Endodermal cell (in vitro differentiated cells): ENCODE measurements at regions not wholly inside any gene's neighbourhood (a gene's known extent, or its start where the extent isn't known, plus 50 kb on each side); places are given as distances from the start of the nearest gene placed in this dataset.
"Not testable (repeated sequence)": the region's sequence is repeated elsewhere in the genome, so short reads cannot be mapped to it uniquely, and the experiment has no call there.

Experiments used
- DNase-seq: peaks from one replicate; pipeline ENCODE4 v3.0.0-alpha.2; 2017
- H3K27ac ChIP-seq: 2 replicates; pipeline ENCODE4 v1.5.1; 2013; ENCODE audit warnings: mild to moderate bottlenecking, low read depth, low read length, moderate library complexity
- H3K27me3 ChIP-seq: 2 replicates; pipeline ENCODE4 v1.6.1; 2013; ENCODE audit warnings: mild to moderate bottlenecking, low read length, moderate library complexity; ENCODE audit not compliant: insufficient read depth, control insufficient read depth, poor library complexity, severe bottlenecking
- H3K36me3 ChIP-seq: 2 replicates; pipeline ENCODE4 v1.7.0; 2013; ENCODE audit warnings: mild to moderate bottlenecking, low read length, moderate library complexity; ENCODE audit not compliant: control insufficient read depth, insufficient read depth
- H3K4me1 ChIP-seq: one replicate; pipeline ENCODE4 v1.7.0; 2013; ENCODE audit warnings: low read length; ENCODE audit not compliant: control insufficient read depth, insufficient read depth
- H3K4me3 ChIP-seq: 2 replicates; pipeline ENCODE4 v1.5.1; 2013; ENCODE audit warnings: mild to moderate bottlenecking, low read length, moderate library complexity
- H3K9ac ChIP-seq: 2 replicates; pipeline ENCODE4 v1.6.1; 2013; ENCODE audit warnings: mild to moderate bottlenecking, low read length, moderate library complexity; ENCODE audit not compliant: poor library complexity, severe bottlenecking; ENCODE audit errors: extremely low read depth
- H3K9me3 ChIP-seq: 2 replicates; pipeline ENCODE4 v1.6.1; 2013; ENCODE audit warnings: mild to moderate bottlenecking, low read length, moderate library complexity; ENCODE audit not compliant: control insufficient read depth
- H3K27ac Mint-ChIP-seq: 2 replicates; pipeline ENCODE4 v1.8.0; 2020; ENCODE audit warnings: mixed read lengths
- H3K27me3 Mint-ChIP-seq: 2 replicates; pipeline ENCODE4 v1.8.0; 2021; ENCODE audit warnings: mild to moderate bottlenecking, mixed read lengths; ENCODE audit not compliant: insufficient read depth
- H3K36me3 Mint-ChIP-seq: 2 replicates; pipeline ENCODE4 v1.8.0; 2020; ENCODE audit warnings: low read depth, mixed read lengths
- H3K4me1 Mint-ChIP-seq: 2 replicates; pipeline ENCODE4 v1.8.0; 2020; ENCODE audit warnings: mixed read lengths
- H3K4me3 Mint-ChIP-seq: 2 replicates; pipeline ENCODE4 v1.8.0; 2020; ENCODE audit warnings: mild to moderate bottlenecking, moderate library complexity, mixed read lengths
- H3K9me3 Mint-ChIP-seq: 2 replicates; pipeline ENCODE4 v1.8.0; 2020; ENCODE audit warnings: mild to moderate bottlenecking, mixed read lengths
- WGBS, 2 experiments: methylation state at CpG; one replicate each; pipeline versions ENCODE4 v1.1.5 to v1.1.7; 2013; ENCODE audit warnings: missing lambda C conversion rate in 2 of 2, mixed read lengths in 1 of 2; ENCODE audit not compliant: insufficient coverage in 1 of 2, insufficient read length in 1 of 2; 5-methylcytosine and 5-hydroxymethylcytosine counted together

- not testable (repeated sequence) for DNase-seq, H3K27me3 Mint-ChIP-seq, H3K27ac Mint-ChIP-seq, H3K36me3 Mint-ChIP-seq, H3K4me3 Mint-ChIP-seq, H3K36me3 ChIP-seq, H3K4me1 Mint-ChIP-seq, H3K9ac ChIP-seq, H3K27ac ChIP-seq, H3K27me3 ChIP-seq, H3K9me3 Mint-ChIP-seq, H3K4me3 ChIP-seq, H3K9me3 ChIP-seq, H3K4me1 ChIP-seq
- no CpG with 5 or more reads among the region's 2 CpGs for WGBS, 2 experiments
Measured at GRCh38 chr9:42350412-42350811, 167.0 kb downstream of the SPATA31A6 start.

DNA sequence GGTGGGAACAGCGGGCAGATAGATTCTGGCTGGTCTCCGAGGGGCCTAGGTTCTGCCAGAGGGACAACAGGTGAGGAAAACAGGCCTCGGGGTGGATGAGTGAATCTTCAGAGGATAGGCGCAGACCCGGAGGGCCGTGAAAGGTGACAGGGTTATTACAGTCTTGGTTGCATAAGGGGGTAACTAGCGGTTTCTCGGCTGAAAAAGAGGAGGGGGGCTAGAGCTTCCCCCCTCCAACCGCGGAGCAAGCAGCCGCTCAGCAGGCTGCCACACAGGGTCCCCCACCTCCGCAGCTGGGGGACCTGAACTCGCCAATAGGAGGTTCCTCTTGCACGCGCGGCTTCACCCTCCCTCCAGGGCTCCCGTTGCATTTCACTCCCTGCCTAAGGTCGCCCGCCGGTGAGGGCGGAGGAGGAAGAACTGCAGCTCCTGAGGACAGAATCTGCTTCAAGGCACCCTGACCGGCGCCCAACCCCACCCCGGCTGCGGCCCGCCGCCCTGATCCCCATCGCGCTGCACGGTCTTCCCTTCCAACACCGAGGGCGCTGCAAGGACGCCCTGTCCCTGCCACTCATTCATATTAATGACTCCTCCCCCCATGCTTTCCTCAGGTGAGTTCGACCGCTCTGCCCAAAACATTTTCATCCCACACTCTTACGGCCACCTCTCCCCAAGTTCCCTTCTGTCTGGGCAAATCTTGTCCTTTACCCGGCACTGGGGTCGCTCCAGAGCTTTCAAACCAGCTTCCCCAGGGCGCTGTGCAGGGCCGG, 174.3 kb downstream of the SPATA31A6 start:
- H3K27me3 ChIP-seq, H3K9ac ChIP-seq, H3K9me3 Mint-ChIP-seq, H3K4me1 ChIP-seq, H3K36me3 Mint-ChIP-seq, H3K9me3 ChIP-seq, H3K4me3 ChIP-seq, H3K27me3 Mint-ChIP-seq, H3K27ac ChIP-seq, H3K36me3 ChIP-seq: not testable (repeated sequence)
- peaks cover 32% of the 10 kb centered on the region for H3K4me1 Mint-ChIP-seq
- WGBS, 2 experiments = 52 to 86% methylated on average over 10 to 26 of the region's 40 CpGs
- peak; percentile 63 for DNase-seq
- H3K4me3 Mint-ChIP-seq = peak overlapping the region; percentile 60
- peak overlapping the region; percentile 93 for H3K27ac Mint-ChIP-seq

DNA sequence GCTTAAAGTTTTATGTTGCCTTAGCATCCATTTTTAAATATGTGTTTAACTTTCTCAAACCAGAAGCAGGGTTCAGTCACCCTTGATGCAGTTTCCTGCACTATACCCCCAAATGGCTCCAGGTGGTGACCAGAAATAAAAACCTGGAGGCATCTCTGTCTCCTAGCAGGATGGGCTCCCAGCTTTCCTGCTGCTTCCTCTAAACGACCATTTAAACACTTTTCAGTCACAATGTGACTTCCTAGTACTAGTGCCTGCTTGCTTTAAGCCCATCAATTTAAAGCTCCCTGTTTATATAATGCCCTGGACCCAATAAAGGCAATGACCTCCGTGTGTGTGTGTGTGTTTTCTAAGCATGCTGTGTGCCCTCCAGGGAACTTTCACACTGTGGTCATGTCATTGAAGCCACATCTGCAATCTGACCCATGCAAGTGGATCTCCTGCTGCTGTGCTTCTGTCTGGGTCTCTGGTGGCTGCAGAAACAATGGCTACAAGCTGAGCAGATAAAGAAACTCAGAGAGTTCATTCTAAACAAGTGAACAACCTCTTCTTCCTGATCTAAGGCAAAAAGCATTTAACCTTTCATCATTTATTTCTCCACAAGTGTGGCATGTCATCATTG, 175.3 kb downstream of the SPATA31A6 start:
- H3K4me1 ChIP-seq, H3K36me3 Mint-ChIP-seq, H3K9ac ChIP-seq, H3K4me3 ChIP-seq, H3K9me3 Mint-ChIP-seq, H3K27me3 Mint-ChIP-seq, H3K27me3 ChIP-seq, H3K9me3 ChIP-seq, H3K36me3 ChIP-seq: not testable (repeated sequence)
- peak overlapping the region; percentile 2 for H3K27ac ChIP-seq
- 0 to 5% methylated on average over 2 of the region's 2 CpGs for WGBS, 2 experiments
- H3K4me3 Mint-ChIP-seq = peak overlapping the region; percentile 60
- peaks cover 32% of the 10 kb centered on the region for H3K4me1 Mint-ChIP-seq
- DNase-seq = peak; percentile 80
- H3K27ac Mint-ChIP-seq = peak overlapping the region; percentile 80

- peak; percentile 51 for DNase-seq
- H3K27me3 ChIP-seq, H3K27ac Mint-ChIP-seq, H3K4me3 Mint-ChIP-seq, H3K27ac ChIP-seq, H3K36me3 ChIP-seq, H3K9me3 ChIP-seq, H3K9ac ChIP-seq, H3K4me3 ChIP-seq, H3K4me1 ChIP-seq, H3K36me3 Mint-ChIP-seq, H3K27me3 Mint-ChIP-seq: not testable (repeated sequence)
- H3K4me1 Mint-ChIP-seq = peaks cover 20% of the 10 kb centered on the region
- WGBS, 2 experiments = 68 to 94% methylated on average over 2 to 3 of the region's 4 CpGs
- H3K9me3 Mint-ChIP-seq = peaks cover 19% of the 10 kb centered on the region
Measured at GRCh38 chr9:42364410-42365243, 181.2 kb downstream of the SPATA31A6 start.

- not testable (repeated sequence) for H3K9ac ChIP-seq, H3K27me3 ChIP-seq, H3K27ac ChIP-seq, H3K4me3 Mint-ChIP-seq, H3K36me3 Mint-ChIP-seq, H3K4me1 ChIP-seq, DNase-seq, H3K9me3 ChIP-seq, H3K4me3 ChIP-seq, H3K27me3 Mint-ChIP-seq, H3K27ac Mint-ChIP-seq, H3K36me3 ChIP-seq
- Mint-ChIP-seq H3K9me3 (peaks cover 19% of the 10 kb centered on the region), H3K4me1 (peaks cover 18% of the 10 kb centered on the region)
- 80 to 83% methylated on average over 2 to 5 of the region's 7 CpGs for WGBS, 2 experiments
Measured at GRCh38 chr9:42365244-42365945, 181.9 kb downstream of the SPATA31A6 start.
